ENCODE measurements at regions not wholly inside any gene's neighbourhood (a gene's known extent, or its start where the extent isn't known, plus 50 kb on each side); places are given as distances from the start of the nearest gene placed in this dataset.

DNA sequence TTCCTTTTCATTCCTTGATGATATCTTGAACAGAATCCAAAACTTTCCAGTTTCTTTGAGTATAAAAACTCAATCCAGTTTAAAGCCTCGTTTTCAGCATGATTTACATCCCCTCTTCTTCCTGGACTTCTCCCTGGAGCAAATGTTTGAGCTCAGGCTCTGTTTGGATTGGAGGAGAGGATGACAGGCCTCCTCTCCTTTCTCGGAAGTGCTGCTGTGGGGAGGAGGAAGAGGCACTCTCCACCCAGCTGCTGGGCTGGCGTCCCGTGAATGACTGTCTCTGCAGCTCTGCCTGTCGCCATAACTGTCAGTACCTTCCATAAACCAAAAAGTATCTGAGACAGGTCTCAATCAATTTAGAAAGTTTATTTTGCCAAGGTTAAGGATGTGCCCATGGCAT lies 238.2 kb upstream of the AGAP1 start:
- Mint-ChIP-seq H3K27me3 (peaks cover 9% of the 10 kb centered on the region), H3K4me1 (no peaks in the 10 kb centered on the region), H3K4me3 (no peak overlapping the region), H3K9me3 (no peaks in the 10 kb centered on the region), H3K27ac (no peak overlapping the region), H3K36me3 (ENCODE audit: low read depth) (no peaks in the 10 kb centered on the region)
- ATAC-seq (ENCODE audit: low read depth) (no peak), DNase-seq (no peak)
- CTCF ChIA-PET: no interaction called here
- POLR2A ChIA-PET: no interaction called here
- TF ChIP-seq, protein P1, sequence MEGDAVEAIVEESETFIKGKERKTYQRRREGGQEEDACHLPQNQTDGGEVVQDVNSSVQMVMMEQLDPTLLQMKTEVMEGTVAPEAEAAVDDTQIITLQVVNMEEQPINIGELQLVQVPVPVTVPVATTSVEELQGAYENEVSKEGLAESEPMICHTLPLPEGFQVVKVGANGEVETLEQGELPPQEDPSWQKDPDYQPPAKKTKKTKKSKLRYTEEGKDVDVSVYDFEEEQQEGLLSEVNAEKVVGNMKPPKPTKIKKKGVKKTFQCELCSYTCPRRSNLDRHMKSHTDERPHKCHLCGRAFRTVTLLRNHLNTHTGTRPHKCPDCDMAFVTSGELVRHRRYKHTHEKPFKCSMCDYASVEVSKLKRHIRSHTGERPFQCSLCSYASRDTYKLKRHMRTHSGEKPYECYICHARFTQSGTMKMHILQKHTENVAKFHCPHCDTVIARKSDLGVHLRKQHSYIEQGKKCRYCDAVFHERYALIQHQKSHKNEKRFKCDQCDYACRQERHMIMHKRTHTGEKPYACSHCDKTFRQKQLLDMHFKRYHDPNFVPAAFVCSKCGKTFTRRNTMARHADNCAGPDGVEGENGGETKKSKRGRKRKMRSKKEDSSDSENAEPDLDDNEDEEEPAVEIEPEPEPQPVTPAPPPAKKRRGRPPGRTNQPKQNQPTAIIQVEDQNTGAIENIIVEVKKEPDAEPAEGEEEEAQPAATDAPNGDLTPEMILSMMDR (IDR thresholded peaks at IDR 0.05): no peak
- intact Hi-C loops (cut with micrococcal nuclease): no loop called here

DNA sequence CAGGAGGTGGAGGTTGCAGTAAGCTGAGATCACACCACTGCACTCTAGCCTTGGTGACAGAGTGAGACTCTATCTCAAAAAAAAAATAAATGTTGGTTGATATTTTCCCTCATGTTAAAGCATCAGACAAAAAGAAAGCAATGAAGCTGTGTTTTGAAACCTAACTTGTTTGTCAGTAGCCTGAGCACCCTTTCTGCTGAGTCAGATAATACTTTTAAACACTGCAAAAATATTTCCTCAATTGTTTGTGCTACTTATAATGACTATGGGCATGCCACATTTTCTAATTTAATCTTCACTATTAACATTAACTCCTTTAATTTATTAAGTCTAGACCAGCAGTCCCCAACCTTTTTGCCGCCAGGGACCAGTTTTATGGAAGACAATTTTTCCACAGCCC lies 236.3 kb upstream of the AGAP1 start:
- ChIA-PET CTCF (no interaction called here), POLR2A (no interaction called here)
- ATAC-seq (ENCODE audit: low read depth) (no peak), DNase-seq (no peak)
- no peaks in the 10 kb centered on the region for H3K4me1 Mint-ChIP-seq
- no peak overlapping the region for H3K4me3 Mint-ChIP-seq
- H3K9me3 Mint-ChIP-seq: no peaks in the 10 kb centered on the region
- intact Hi-C loops (cut with micrococcal nuclease): no loop called here
- H3K27ac Mint-ChIP-seq: no peak overlapping the region
- H3K27me3 Mint-ChIP-seq: peaks cover 9% of the 10 kb centered on the region
- TF ChIP-seq, protein P1 (IDR thresholded peaks at IDR 0.05): no peak
- H3K36me3 Mint-ChIP-seq (ENCODE audit: low read depth): no peaks in the 10 kb centered on the region

DNA sequence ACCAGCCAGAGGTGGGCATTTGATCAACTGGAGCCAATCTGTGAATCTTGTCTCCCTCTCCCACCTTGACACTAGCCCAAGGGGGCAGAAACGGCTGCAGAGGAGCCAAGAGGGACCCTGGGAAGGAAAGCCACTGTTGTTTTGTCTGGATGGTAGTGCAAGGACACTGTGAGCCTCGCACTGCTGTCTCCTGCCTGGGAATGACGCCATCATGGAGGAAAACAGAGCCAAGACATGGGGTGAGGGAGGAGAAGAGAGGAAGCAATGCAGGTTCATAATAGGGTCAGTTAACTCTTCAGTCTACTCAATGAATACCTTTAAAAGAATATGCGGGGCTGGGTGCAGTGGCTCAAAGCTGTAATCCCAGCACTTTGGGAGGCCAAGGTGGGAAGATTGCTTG lies 231.1 kb upstream of the AGAP1 start:
- Mint-ChIP-seq H3K27me3 (peaks cover 25% of the 10 kb centered on the region), H3K36me3 (ENCODE audit: low read depth) (no peaks in the 10 kb centered on the region), H3K4me1 (no peaks in the 10 kb centered on the region), H3K9me3 (no peaks in the 10 kb centered on the region), H3K4me3 (no peak overlapping the region), H3K27ac (no peak overlapping the region)
- intact Hi-C loops (cut with micrococcal nuclease): no loop called here
- ATAC-seq (ENCODE audit: low read depth) (no peak), DNase-seq (no peak)
- CTCF ChIA-PET: no interaction called here
- TF ChIP-seq, protein P1 (IDR thresholded peaks at IDR 0.05): no peak
- POLR2A ChIA-PET: no interaction called here

DNA sequence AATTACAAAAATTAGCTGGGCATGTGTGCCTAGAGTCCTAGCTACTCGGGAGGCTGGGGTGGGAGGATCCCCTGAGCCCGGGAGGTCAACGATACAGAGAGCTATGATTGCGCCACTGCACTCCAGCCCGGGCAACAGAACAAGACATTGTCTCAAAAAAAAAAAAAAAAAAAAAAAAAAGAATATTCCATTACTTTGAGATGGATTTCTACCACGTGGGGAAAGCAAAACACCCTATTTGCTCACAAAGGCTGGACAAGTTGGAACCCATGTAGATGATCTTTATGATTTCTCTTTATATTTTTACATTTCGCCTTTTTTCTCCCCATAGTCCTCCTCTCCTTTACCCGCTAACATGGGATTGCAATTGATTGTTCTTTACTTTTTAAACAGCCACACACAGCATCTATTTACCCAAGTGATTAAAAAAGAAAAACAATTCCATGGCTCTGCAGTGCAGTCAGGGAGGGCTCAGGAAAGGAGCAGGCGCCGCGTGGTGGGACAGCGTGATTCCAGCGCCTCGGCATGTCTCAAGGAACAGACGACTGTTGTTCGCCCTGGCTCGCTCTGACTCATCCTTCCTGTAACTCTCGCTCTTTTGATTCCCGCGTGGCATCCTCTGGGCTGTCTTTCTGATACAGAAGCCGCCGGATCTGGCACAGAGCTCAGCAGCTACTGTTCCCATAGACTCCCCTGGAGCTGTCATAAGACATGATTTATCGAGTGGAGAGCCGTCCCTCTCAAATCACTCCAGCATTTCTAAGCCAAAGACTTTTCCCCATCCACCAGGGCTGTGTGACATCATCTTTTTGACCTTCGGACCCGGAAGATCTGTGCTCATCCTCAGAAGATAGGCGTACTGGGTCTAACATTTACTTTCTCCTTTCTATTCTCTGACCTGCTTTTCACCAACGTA lies 230.4 kb upstream of the AGAP1 start:
- ChIA-PET POLR2A (no interaction called here), CTCF (no interaction called here)
- no peak for DNase-seq
- no peak for ATAC-seq (ENCODE audit: low read depth)
- TF ChIP-seq, protein P1 (IDR thresholded peaks at IDR 0.05): no peak
- H3K4me1 Mint-ChIP-seq: no peaks in the 10 kb centered on the region
- no peak overlapping the region for H3K4me3 Mint-ChIP-seq
- H3K9me3 Mint-ChIP-seq: no peaks in the 10 kb centered on the region
- peaks cover 32% of the 10 kb centered on the region for H3K27me3 Mint-ChIP-seq
- H3K27ac Mint-ChIP-seq: no peak overlapping the region
- intact Hi-C loops (cut with micrococcal nuclease): no loop called here
- no peaks in the 10 kb centered on the region for H3K36me3 Mint-ChIP-seq (ENCODE audit: low read depth)

DNA sequence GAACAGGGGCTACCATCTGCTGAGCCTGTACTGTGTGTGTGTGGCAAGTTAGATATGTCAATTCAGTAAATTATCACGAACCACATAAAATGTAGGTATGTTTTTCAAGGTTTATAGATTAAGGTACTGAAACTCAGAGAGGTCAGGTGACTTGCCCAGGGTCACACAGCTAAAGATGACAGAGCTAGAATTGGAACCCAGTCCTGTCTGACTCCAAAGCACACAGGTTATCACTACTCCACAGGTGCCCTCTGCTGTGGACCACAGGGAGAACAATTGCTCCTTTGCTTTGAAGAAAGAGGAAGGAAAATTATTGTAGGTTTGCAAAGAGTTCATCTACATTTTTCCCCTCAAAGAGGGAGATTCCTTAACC lies 229.7 kb upstream of the AGAP1 start:
- no peaks in the 10 kb centered on the region for H3K9me3 Mint-ChIP-seq
- H3K27ac Mint-ChIP-seq: no peak overlapping the region
- no peaks in the 10 kb centered on the region for H3K36me3 Mint-ChIP-seq (ENCODE audit: low read depth)
- TF ChIP-seq, protein P1 (IDR thresholded peaks at IDR 0.05): no peak
- intact Hi-C loops (cut with micrococcal nuclease): no loop called here
- DNase-seq (no peak), ATAC-seq (ENCODE audit: low read depth) (no peak)
- H3K27me3 Mint-ChIP-seq: peaks cover 31% of the 10 kb centered on the region
- ChIA-PET POLR2A (no interaction called here), CTCF (no interaction called here)
- no peaks in the 10 kb centered on the region for H3K4me1 Mint-ChIP-seq
- H3K4me3 Mint-ChIP-seq: no peak overlapping the region
